HG02571 (cell line): ENCODE measurements at regions not wholly inside any gene's neighbourhood (a gene's known extent, or its start where the extent isn't known, plus 50 kb on each side); places are given as distances from the start of the nearest gene placed in this dataset.
"Not testable (repeated sequence)": the region's sequence is repeated elsewhere in the genome, so short reads cannot be mapped to it uniquely, and the experiment has no call there.

ENCODE experiments used
- ATAC-seq: cut with Tn5 transposase; IDR thresholded peaks from one replicate; pipeline ENCODE4 v1.9.1; 2021; ENCODE audit warnings: mild to moderate bottlenecking, moderate library complexity; ENCODE audit not compliant: unreplicated experiment

DNA sequence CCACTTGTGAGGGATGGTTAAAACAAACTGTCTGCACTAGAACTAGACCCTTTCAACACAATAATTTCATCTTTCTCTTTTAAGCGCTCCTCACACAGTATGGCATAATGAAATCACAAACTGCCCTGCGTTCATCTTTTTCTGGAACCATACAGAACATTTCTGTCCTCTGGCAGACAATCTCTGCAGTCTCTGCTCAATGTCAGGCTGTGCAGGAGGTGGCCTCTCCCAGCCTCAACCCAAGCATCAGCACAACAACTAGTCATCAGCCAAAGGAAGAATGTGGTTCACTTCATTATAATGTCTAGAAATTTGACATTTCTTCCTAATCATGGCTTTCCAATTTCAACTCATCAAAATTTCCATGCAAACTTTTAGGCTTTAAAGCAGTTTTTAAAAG is 125.1 kb upstream of the STARD13 start:
- no peak for ATAC-seq

- no peak for ATAC-seq
Observed at GRCh38 chr13:33411312-33411711, 125.8 kb upstream of the STARD13 start.

GRCh38 chr13:33415822-33416221 is 130.3 kb upstream of the STARD13 start:
- no peak for ATAC-seq

GRCh38 chr13:33418224-33418953 is 132.8 kb upstream of the STARD13 start:
- not testable (repeated sequence) for ATAC-seq

DNA sequence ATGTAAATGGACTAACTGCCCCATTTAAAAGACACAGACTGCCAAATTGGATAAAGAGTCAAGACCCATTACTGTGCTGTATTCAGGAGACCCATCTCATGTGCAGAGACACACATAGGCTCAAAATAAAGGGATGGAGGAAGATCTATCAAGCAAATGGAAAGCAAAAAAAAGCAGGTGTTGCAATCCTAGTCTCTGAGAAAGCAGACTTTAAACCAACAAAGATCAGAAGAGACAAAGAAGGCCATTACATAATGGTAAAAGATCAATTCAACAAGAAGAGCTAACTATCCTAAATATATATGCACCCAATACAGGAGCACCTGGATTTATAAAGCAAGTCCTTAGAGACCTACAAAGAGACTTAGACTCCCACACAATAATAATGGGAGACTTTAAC is 134.6 kb upstream of the STARD13 start:
- ATAC-seq: not testable (repeated sequence)

DNA sequence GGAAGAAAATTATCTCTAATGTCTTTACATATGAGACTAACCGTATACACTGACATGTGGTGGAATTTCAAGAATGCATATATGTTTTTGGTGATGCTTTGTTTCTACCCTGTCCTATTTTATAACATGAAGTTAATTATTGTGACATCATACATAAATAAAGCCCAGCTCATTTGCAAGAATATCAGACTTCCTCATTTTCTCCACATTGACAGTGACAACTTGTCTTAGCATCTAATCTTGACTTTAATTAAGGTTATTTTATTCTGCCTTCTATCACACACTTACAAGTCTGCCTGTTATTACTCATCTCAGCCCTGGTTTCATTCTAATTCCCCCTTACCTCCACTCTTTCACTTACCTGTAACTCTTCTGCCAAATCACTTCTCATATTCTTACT is 140.6 kb upstream of the STARD13 start:
- ATAC-seq: no peak

GRCh38 chr13:33433316-33433715 is 147.8 kb upstream of the STARD13 start:
- no peak for ATAC-seq

GRCh38 chr13:33434676-33435075 is 149.1 kb upstream of the STARD13 start:
- no peak for ATAC-seq

DNA sequence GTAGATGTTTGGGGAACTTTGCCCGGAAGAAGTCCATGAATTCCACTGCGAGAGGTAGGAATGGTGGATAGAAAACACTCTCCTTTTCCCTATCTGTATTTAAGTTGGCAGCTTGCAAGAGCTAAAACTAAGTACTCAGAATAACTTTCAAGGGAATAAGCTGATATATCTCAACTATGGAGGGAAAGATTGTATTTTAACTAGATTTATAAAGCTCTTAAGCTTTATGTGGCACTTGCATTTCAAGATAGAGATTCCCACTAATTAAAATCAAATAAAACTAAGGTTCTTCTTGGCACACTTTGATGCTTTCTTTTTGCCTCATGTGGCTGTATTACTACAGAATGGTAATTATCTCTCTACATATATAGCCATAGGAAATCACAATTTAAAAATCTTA is 149.7 kb upstream of the STARD13 start:
- ATAC-seq: no peak

DNA sequence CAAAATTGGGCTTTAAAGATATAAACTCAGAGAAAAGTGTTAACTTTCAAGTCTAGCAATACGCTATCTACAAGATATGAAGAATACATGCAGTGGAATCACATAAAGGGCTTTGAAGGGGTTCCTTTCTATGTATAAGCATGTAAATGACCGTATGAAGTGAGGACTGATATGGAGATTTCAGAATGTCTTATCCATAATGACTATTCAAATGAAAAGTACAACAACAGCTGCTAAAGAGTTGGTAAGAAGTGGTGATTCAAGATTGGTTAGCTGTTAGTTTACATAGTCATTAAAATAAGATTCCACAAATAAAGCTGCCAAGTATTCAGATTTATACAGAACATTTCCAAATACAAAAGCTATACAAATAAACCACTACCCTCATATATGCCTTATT is 153.4 kb upstream of the STARD13 start:
- ATAC-seq: no peak

GRCh38 chr13:33441015-33441414 is 155.5 kb upstream of the STARD13 start:
- no peak for ATAC-seq

- no peak for ATAC-seq
Observed at GRCh38 chr13:33445024-33445423, 159.5 kb upstream of the STARD13 start.

- no peak for ATAC-seq
Observed at GRCh38 chr13:33445476-33445875, 159.9 kb upstream of the STARD13 start.

GRCh38 chr13:33446821-33447725 is 161.5 kb upstream of the STARD13 start:
- ATAC-seq: no peak

DNA sequence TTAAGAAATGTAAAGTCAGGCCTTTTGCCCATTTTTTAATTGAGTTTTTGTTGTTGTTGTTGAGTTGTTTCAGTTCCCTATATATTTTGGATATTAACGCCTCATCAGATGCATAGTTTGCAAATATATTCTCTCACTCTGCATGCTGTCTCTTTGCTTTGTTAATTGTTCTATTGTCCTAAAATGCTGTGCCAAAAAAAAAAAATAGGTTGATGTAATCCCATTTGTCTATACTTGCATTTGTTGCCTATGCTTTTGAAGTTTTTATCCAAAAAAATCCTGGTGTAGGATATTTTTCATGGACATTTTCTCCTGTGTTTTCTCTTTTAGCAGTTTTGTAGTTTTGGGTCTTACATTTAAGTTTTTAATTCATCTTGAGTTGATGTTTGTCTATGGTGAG is 163.3 kb upstream of the STARD13 start:
- no peak for ATAC-seq

DNA sequence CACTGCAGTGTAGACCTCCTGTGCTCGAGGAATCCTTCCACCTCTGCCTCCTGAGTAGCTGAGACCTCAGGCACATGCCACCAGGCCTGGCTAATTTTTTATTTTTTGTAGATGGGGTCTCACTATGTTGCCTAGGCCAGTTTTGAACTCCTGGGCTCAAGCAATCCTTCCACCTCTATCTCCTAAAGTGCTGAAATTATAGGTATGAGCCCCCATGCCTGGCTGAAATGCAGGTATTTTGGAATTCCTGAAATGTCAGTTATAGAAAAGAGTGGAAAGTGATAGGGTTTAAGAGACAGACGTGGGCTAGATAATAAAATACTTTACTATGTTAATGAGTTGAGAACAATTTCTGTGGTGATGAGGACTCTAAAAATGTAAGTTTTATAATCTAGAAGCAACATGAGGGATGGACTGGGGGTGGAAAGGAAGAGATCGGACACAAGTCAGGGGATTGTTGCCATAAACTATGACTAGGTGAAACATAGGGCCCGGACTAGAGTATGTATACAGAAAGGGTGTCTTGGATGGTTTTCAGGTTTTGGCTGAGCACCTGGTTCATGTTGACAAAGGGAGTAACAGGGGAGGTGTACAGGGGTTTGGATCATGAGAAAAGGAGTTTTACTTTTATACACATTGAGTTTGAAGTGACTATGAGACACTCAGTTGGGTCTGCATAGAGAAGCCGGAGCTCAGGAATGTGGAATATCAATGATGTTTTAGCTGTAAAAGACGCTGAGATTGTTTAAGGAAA is 165.6 kb upstream of the STARD13 start:
- no peak for ATAC-seq

- no peak for ATAC-seq
Observed at GRCh38 chr13:33452873-33453517, 167.4 kb upstream of the STARD13 start.

GRCh38 chr13:33453936-33454335 is 168.4 kb upstream of the STARD13 start:
- ATAC-seq: no peak

GRCh38 chr13:33454844-33455705 is 169.5 kb upstream of the STARD13 start:
- ATAC-seq: no peak

GRCh38 chr13:33459702-33460101 is 174.1 kb upstream of the STARD13 start:
- no peak for ATAC-seq
